ENCODE measurements at regions not wholly inside any gene's neighbourhood (a gene's known extent, or its start where the extent isn't known, plus 50 kb on each side); places are given as distances from the start of the nearest gene placed in this dataset.

DNA sequence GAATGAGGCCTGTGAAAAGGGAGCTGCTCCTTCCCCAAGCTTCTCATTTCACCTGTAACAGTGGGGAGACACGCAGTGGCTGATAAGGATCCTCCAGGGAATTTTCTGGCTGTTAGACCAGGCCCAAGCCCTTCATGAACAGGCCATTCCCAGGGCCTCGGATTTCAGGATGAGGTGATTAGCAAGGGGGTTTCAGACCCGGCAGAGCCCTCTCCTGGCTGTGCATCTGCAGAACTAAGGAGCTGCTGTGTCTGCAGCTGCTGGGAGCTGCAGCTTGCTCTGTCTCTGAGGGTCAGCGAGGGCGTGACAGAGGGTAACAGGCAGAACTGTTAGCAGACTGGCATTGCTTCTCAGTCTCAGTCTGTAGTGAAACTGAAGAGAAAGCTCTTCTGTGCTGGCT, 110.4 kb downstream of the KCNA5 start:
- ChIA-PET CTCF (no interaction called here), POLR2A (ENCODE audit: unreplicated experiment) (no interaction called here)
- BruUV-seq (replicated peaks): no TSS peak
- H3K9ac ChIP-seq (ENCODE audit: low read length): no peak overlapping the region
- ATAC-seq (no peak), DNase-seq (no peak)
- TF ChIP-seq EZH2phosphoT487 (IDR thresholded peaks at IDR 0.05; ENCODE audit: borderline replicate concordance, low read length): no peak
- TF ChIP-seq CTCF (conservative IDR thresholded peaks at IDR 0.05; ENCODE audit: low read depth, low read length): no peak
- TF ChIP-seq EZH2 (IDR thresholded peaks at IDR 0.05; ENCODE audit: low read length, unreplicated experiment): no peak
- no peak overlapping the region for H2AFZ ChIP-seq (ENCODE audit: low read length)
- no peaks in the 10 kb centered on the region for H3K9me3 ChIP-seq (ENCODE audit: low read length)
- no peak overlapping the region for H3K4me2 ChIP-seq (ENCODE audit: low read length)
- no peaks in the 10 kb centered on the region for H3K79me2 ChIP-seq (ENCODE audit: low read length)
- no peaks in the 10 kb centered on the region for H3K4me1 ChIP-seq (ENCODE audit: insufficient read depth, low read length)
- no peaks in the 10 kb centered on the region for H3K36me3 ChIP-seq (ENCODE audit: low read depth, low read length)
- intact Hi-C loops (cut with micrococcal nuclease): no loop called here
- H3F3A ChIP-seq (ENCODE audit: low read length, unreplicated experiment): no peaks in the 10 kb centered on the region
- peaks cover 5% of the 10 kb centered on the region; the same call in 1 of the 2 replicates for H3K27me3 ChIP-seq (ENCODE audit: low read length)
- H3K4me3 ChIP-seq (ENCODE audit: low read length): no peak overlapping the region
- no peak overlapping the region for H3K27ac ChIP-seq (ENCODE audit: low read length)
- H4K20me1 ChIP-seq (ENCODE audit: low read length): no peaks in the 10 kb centered on the region
- H3K9me2 ChIP-seq (replicated peaks; ENCODE audit: low read length): no peaks in the 10 kb centered on the region

GRCh38 chr12:5155866-5156265, 112.2 kb downstream of the KCNA5 start:
- H3K79me2 ChIP-seq (ENCODE audit: low read length): no peaks in the 10 kb centered on the region
- DNase-seq: no peak
- no peaks in the 10 kb centered on the region for H3K9me3 ChIP-seq (ENCODE audit: low read length)
- no peaks in the 10 kb centered on the region for H4K20me1 ChIP-seq (ENCODE audit: low read length)
- no peak for TF ChIP-seq CTCF (conservative IDR thresholded peaks at IDR 0.05; ENCODE audit: low read depth, low read length)
- no peak for TF ChIP-seq EZH2 (IDR thresholded peaks at IDR 0.05; ENCODE audit: low read length, unreplicated experiment)
- TF ChIP-seq EZH2phosphoT487 (IDR thresholded peaks at IDR 0.05; ENCODE audit: borderline replicate concordance, low read length): no peak
- H3K36me3 ChIP-seq (ENCODE audit: low read depth, low read length): no peaks in the 10 kb centered on the region
- intact Hi-C loops (cut with micrococcal nuclease): no loop called here
- no peak overlapping the region for H3K4me2 ChIP-seq (ENCODE audit: low read length)
- H3K9me2 ChIP-seq (replicated peaks; ENCODE audit: low read length): no peaks in the 10 kb centered on the region
- no peaks in the 10 kb centered on the region for H3K4me1 ChIP-seq (ENCODE audit: insufficient read depth, low read length)
- no peak overlapping the region for H3K27ac ChIP-seq (ENCODE audit: low read length)
- ATAC-seq: no peak
- H3F3A ChIP-seq (ENCODE audit: low read length, unreplicated experiment): no peaks in the 10 kb centered on the region
- no peak overlapping the region for H3K9ac ChIP-seq (ENCODE audit: low read length)
- no TSS peak for BruUV-seq (replicated peaks)
- H3K27me3 ChIP-seq (ENCODE audit: low read length): peaks cover 5% of the 10 kb centered on the region; the same call in 1 of the 2 replicates
- ChIA-PET CTCF (no interaction called here), POLR2A (ENCODE audit: unreplicated experiment) (no interaction called here)
- no peak overlapping the region for H2AFZ ChIP-seq (ENCODE audit: low read length)
- no peak overlapping the region for H3K4me3 ChIP-seq (ENCODE audit: low read length)

DNA sequence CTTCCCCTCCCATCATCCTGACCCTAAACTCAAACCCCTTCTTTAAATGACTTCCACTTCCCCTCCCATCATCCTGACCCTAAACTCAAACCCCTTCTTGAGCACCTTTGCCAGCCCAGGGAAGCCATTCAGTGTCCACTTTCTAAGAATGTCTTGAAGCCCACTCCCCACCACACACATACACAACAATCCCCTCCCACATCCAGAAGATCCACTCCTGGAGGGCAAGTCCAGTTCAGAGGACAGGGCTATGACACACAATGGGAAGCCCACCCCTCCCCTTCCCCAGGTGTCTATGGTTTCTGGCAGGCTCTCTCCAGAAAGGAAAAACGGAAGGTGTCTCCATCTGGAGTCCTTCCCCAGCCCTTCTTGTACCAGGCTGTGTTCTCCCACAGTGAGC, 117.1 kb downstream of the KCNA5 start:
- BruUV-seq (replicated peaks): no TSS peak
- Histone ChIP-seq H3K79me2 (ENCODE audit: low read length) (no peaks in the 10 kb centered on the region), H3K36me3 (ENCODE audit: low read depth, low read length) (no peaks in the 10 kb centered on the region), H4K20me1 (ENCODE audit: low read length) (no peaks in the 10 kb centered on the region), H3K4me3 (ENCODE audit: low read length) (no peak overlapping the region), H3K4me1 (ENCODE audit: insufficient read depth, low read length) (no peaks in the 10 kb centered on the region; the same call in 1 of the 2 replicates), H3K4me2 (ENCODE audit: low read length) (no peak overlapping the region), H3K27ac (ENCODE audit: low read length) (no peak overlapping the region), H3K9me2 (replicated peaks; ENCODE audit: low read length) (no peaks in the 10 kb centered on the region), H3K9me3 (ENCODE audit: low read length) (no peaks in the 10 kb centered on the region), H3K9ac (ENCODE audit: low read length) (no peak overlapping the region), H3F3A (ENCODE audit: low read length, unreplicated experiment) (no peaks in the 10 kb centered on the region), H2AFZ (ENCODE audit: low read length) (no peak overlapping the region), H3K27me3 (ENCODE audit: low read length) (no peaks in the 10 kb centered on the region)
- DNase-seq (no peak), ATAC-seq (no peak)
- TF ChIP-seq CTCF (conservative IDR thresholded peaks at IDR 0.05; ENCODE audit: low read depth, low read length) (no peak), EZH2 (IDR thresholded peaks at IDR 0.05; ENCODE audit: low read length, unreplicated experiment) (no peak), EZH2phosphoT487 (IDR thresholded peaks at IDR 0.05; ENCODE audit: borderline replicate concordance, low read length) (no peak)
- intact Hi-C loops (cut with micrococcal nuclease): no loop called here
- ChIA-PET POLR2A (ENCODE audit: unreplicated experiment) (no interaction called here), CTCF (no interaction called here)
